Hepatocyte (in vitro differentiated cells): ENCODE measurements at regions not wholly inside any gene's neighbourhood (a gene's known extent, or its start where the extent isn't known, plus 50 kb on each side); places are given as distances from the start of the nearest gene placed in this dataset.

ENCODE experiments used
- EZH2 ChIP-seq: fragments of 200-600 bp; sonication (generic); IDR thresholded peaks from 2 replicates; pipeline ENCODE4 v1.6.1; 2016; ENCODE audit warnings: antibody characterized with exemption, mild to moderate bottlenecking, borderline replicate concordance
- EZH2phosphoT487 ChIP-seq: fragments of 200-600 bp; sonication (generic); IDR thresholded peaks from one replicate; pipeline ENCODE4 v1.6.1; 2018; ENCODE audit warnings: antibody characterized with exemption, mild to moderate bottlenecking, low read depth, moderate library complexity; ENCODE audit not compliant: unreplicated experiment, severe bottlenecking
- TF ChIP-seq, protein P1 (sequence below): fragments of 200-600 bp; sonication (generic); IDR thresholded peaks from 2 replicates; pipeline ENCODE4 v1.5.1; 2016; ENCODE audit warnings: antibody characterized with exemption, mild to moderate bottlenecking; ENCODE audit not compliant: poor library complexity

DNA sequence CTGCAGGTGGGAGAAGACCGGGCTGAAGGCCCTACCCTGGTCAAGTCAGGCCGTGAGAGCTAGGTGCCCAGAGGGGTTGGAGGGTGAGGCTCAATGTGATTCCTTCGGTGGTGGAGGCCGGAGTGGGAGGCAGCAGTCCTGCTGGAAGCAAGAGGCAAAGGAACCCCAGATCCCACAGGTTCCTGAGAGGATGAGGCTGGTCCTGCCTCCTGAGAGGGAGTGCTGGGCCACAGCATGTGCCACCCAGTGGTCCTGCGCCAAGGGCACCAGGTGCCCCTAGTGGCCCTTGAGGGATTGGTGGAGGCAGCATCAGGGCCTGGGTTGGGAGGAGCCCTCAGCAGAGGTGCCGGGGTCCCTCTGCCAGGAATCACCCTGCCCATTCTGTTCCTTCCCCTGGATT, 59.1 kb downstream of the BARX1 start:
- TF ChIP-seq, protein P1, sequence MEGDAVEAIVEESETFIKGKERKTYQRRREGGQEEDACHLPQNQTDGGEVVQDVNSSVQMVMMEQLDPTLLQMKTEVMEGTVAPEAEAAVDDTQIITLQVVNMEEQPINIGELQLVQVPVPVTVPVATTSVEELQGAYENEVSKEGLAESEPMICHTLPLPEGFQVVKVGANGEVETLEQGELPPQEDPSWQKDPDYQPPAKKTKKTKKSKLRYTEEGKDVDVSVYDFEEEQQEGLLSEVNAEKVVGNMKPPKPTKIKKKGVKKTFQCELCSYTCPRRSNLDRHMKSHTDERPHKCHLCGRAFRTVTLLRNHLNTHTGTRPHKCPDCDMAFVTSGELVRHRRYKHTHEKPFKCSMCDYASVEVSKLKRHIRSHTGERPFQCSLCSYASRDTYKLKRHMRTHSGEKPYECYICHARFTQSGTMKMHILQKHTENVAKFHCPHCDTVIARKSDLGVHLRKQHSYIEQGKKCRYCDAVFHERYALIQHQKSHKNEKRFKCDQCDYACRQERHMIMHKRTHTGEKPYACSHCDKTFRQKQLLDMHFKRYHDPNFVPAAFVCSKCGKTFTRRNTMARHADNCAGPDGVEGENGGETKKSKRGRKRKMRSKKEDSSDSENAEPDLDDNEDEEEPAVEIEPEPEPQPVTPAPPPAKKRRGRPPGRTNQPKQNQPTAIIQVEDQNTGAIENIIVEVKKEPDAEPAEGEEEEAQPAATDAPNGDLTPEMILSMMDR: no peak
- TF ChIP-seq EZH2: no peak
- no peak for TF ChIP-seq EZH2phosphoT487
